ENCODE measurements at regions not wholly inside any gene's neighbourhood (a gene's known extent, or its start where the extent isn't known, plus 50 kb on each side); places are given as distances from the start of the nearest gene placed in this dataset.

DNA sequence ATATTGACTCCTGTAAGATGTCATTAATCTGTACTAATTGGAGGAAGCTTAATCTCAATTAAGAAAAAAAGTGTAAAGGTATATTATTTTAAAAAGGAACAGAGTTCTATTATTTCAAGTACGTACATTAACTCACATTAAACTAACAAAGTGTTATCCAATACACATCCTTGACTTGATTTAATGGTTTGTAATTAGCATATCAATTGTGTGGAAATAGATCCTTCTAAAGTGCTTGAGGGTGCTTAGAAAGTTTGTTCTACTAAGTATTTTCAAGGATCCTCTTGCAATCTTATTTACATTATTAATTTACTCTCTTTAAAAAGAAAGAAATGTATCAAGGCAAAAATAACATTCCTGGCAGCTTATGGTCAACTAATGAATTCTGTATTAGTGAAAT lies 720.3 kb downstream of the KCNJ3 start:
- Histone ChIP-seq H4K8ac (replicated peaks; ENCODE audit: insufficient read length, low read depth, low read length) (no peak overlapping the region), H2BK12ac (ENCODE audit: insufficient read length, low read depth, low read length) (no peak overlapping the region), H2BK5ac (ENCODE audit: insufficient read length, low read length) (no peak overlapping the region), H3K27ac (ENCODE audit: insufficient read length, low read depth, low read length) (no peak overlapping the region), H3K56ac (ENCODE audit: insufficient read length, low read depth, low read length) (no peak overlapping the region), H2AFZ (ENCODE audit: low read length) (no peak overlapping the region), H3K18ac (ENCODE audit: insufficient read length, low read depth, low read length) (no peak overlapping the region), H3K9me3 (ENCODE audit: control insufficient read depth, low read depth, low read length) (peaks cover 11% of the 10 kb centered on the region), H3K23ac (ENCODE audit: insufficient read length, low read depth, low read length) (no peak overlapping the region), H2BK120ac (ENCODE audit: low read depth, low read length, poor library complexity, severe bottlenecking) (no peak overlapping the region), H3K14ac (ENCODE audit: insufficient read depth, low read length) (no peak overlapping the region), H3K9ac (ENCODE audit: extremely low read depth, insufficient read length, low read length) (no peak overlapping the region), H3K27me3 (ENCODE audit: insufficient read depth, low read length) (no peaks in the 10 kb centered on the region; the same call in 1 of the 2 replicates), H4K5ac (ENCODE audit: insufficient read length, low read depth, low read length) (no peak overlapping the region), H3K4me2 (ENCODE audit: insufficient read depth, insufficient read length, low read length) (no peak overlapping the region), H2BK15ac (ENCODE audit: low read depth, low read length) (no peak overlapping the region), H3K4me1 (ENCODE audit: insufficient read depth, low read length) (no peaks in the 10 kb centered on the region), H4K91ac (ENCODE audit: insufficient read length, low read depth, low read length) (no peak overlapping the region), H3K23me2 (ENCODE audit: insufficient read length, low read depth, low read length, poor library complexity, severe bottlenecking) (no peaks in the 10 kb centered on the region), H3K4ac (ENCODE audit: low read depth, low read length) (no peak overlapping the region), H4K20me1 (ENCODE audit: control insufficient read depth, insufficient read depth, insufficient read length) (no peaks in the 10 kb centered on the region), H2AK5ac (ENCODE audit: insufficient read length, low read length) (no peak overlapping the region), H3K79me2 (ENCODE audit: insufficient read depth, low read length) (no peaks in the 10 kb centered on the region), H3K79me1 (ENCODE audit: insufficient read depth, low read depth, low read length, poor library complexity, severe bottlenecking) (no peaks in the 10 kb centered on the region), H3T11ph (ENCODE audit: low read length) (no peak overlapping the region), H2BK20ac (ENCODE audit: low read depth, low read length, poor library complexity, severe bottlenecking) (no peak overlapping the region)
- Mint-ChIP-seq H3K27me3 (ENCODE audit: low read depth) (peaks cover 44% of the 10 kb centered on the region), H3K4me3 (no peak overlapping the region), H3K4me1 (peaks cover 17 to 21% of the 10 kb centered on the region in 2 experiments), H3K27ac (no peak overlapping the region), H3K9me3 (peaks cover 16 to 18% of the 10 kb centered on the region in 2 experiments), H3K36me3 (ENCODE audit: insufficient read depth in 1 of 3, low read depth in 3 of 3) (peaks cover 12 to 18% (median 16%) of the 10 kb centered on the region in 3 experiments)
- DNase-seq, result no peak
- no peak for TF ChIP-seq CTCF (conservative IDR thresholded peaks at IDR 0.05)
- WGBS (ENCODE audit: extremely low coverage, insufficient read length, low lambda C conversion rate), result no CpG with 5 or more reads among the region's 1 CpG

All from H9 (cell line).